HG03460 (cell line): ENCODE measurements at regions not wholly inside any gene's neighbourhood (a gene's known extent, or its start where the extent isn't known, plus 50 kb on each side); places are given as distances from the start of the nearest gene placed in this dataset.
"Not testable (repeated sequence)": the region's sequence is repeated elsewhere in the genome, so short reads cannot be mapped to it uniquely, and the experiment has no call there.

Experiments
- ATAC-seq: cut with Tn5 transposase; IDR thresholded peaks from one replicate; pipeline ENCODE4 v1.9.1; 2021; ENCODE audit not compliant: unreplicated experiment

- ATAC-seq, result no peak
Measured at GRCh38 chr6:77089776-77090175, 373.5 kb downstream of the HTR1B start.

- ATAC-seq, result not testable (repeated sequence)
Measured at GRCh38 chr6:77087794-77088318, 375.4 kb downstream of the HTR1B start.

- ATAC-seq, result no peak
Measured at GRCh38 chr6:77074037-77074713, 389.1 kb downstream of the HTR1B start.

- no peak for ATAC-seq
Measured at GRCh38 chr6:77073410-77073760, 389.9 kb downstream of the HTR1B start.

DNA sequence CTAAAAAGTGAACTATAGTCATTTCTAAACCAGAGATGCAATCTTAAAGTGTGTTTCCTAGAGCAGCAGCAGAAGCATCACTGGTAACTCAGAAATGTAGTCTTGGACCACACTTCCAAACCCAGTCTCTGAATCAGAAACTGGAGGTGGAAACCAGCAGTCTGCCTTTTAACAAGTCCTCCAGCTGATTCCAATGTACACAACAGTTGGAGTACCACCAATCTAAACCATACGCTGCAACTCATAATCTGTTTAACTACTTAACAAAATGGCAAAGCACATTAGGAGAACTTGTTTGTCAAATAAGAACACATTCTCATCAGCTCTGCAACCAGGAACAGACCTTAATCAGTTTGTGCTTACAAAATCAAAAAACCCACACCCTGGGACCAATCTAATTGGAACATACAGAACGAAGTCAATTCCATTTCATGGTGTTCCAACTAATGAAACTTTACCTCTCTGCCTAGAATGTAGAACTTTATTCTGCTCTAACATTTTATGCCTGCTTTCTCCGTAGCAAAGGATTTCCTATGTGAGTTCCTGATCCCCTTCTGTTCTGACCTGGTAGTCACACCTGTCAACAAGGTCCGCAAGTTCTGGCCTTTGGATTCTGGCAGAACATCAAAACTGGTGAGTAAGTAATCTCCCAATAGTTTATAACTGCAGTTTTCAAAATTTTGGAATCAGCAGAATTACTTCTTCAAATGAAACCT is 390.4 kb downstream of the HTR1B start:
- ATAC-seq, result no peak

DNA sequence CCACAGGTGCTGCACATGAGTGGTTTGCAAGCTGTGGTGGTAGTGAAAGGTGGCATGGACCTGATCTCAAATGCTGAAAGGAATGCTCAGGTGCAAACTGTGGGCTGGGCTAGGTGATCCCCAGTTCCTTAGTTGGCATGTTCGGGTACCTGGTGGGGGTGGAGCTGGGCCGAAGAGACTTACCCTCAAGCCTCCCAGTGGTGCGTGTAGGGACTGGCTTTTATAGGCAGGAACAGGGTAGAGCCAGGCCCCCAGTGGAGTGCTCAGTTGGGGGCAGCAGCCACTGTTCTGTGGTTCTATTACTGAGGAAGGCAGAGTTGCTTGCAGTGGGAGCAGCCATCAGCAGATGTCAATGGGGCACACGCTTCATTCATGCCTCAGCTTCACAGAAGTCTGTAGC is 399.8 kb downstream of the HTR1B start:
- no peak for ATAC-seq

DNA sequence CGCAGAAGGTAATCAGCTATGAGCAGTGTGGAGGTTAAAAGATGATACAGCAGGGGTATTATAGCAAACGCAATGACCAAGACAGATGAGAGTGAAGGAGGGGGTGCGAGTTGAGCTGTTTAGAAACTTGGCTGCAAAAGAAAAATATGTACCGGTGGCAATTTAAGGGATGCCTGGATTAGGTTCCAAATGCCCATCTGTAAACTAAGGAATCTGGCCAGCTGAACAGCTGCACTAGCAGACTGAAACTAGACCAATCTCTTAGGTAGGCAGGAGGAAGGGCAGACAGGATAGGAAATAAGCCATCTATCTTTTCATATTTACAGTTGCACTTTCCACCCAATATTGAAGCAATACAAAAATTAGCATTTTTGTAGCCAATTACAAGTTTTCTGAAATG is 407.6 kb downstream of the HTR1B start:
- no peak for ATAC-seq

DNA sequence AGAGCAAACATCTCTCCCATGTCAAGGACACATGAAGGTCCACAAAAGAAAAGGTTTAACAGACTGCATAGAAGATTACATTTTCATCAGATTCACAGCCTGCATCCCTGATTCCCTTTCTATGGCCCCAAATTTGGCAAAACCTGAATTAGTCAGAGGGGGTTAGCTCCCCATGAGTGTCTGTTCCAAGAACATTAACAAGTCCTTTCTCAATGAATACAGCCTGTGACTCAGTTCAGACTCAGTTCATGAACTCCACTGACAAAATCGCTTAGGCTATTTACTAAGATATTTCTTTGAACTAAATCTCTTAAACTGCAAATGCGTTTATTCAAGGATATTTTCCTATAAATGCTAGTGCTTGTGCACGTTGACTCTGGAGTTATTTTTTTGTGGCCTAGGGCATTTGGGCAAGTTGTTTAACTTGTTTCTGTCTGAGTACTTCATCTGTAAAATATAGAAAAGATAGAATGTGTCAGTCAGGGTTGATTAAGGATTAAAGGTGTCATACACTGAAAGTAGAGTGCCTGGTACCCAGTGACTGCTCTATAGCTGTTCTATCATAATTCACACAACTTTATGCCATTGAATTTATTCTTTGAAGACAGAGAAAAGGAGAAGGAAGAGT is 422.6 kb downstream of the HTR1B start:
- no peak for ATAC-seq

DNA sequence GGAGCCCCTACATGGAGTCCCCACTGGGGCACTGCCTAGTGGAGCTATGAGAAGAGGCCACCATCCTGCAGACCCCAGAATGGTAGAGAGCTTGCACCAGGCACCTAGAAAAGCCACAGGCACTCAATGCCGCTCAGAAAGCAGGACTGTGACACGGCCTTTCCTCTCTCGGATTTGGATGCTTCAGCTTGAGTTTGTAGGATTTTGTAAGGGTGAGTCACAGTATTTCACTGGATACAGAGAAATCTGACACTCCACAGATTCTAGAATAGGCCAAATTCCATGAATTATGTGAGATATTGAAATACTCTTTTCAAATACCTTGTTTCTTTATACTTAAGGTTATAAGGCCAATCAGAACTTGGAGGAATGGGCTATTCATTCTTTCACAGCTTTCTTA is 424.5 kb downstream of the HTR1B start:
- ATAC-seq, result no peak

- no peak for ATAC-seq
Measured at GRCh38 chr6:77037439-77037838, 425.9 kb downstream of the HTR1B start.

DNA sequence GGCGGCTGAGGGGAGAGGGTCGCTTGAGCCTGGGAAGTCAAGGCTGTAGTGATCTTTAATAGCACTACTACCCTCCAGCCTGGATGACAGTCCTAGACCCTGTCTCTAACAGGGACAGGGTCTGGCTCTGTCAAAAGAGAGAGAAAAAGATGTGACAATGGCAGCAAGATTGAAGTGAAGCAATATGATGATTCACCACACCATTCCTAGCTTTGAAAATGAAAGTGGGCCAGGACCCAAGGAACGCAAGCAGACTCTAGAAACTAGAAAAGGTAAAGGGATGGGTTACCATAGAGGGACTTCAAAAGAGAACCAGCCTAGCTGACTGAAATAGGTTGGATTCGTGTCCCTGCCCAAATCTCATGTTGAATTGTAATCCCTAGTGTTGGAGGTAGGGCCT is 426.9 kb downstream of the HTR1B start:
- ATAC-seq, result no peak

- no peak for ATAC-seq
Measured at GRCh38 chr6:77034161-77034560, 429.1 kb downstream of the HTR1B start.

DNA sequence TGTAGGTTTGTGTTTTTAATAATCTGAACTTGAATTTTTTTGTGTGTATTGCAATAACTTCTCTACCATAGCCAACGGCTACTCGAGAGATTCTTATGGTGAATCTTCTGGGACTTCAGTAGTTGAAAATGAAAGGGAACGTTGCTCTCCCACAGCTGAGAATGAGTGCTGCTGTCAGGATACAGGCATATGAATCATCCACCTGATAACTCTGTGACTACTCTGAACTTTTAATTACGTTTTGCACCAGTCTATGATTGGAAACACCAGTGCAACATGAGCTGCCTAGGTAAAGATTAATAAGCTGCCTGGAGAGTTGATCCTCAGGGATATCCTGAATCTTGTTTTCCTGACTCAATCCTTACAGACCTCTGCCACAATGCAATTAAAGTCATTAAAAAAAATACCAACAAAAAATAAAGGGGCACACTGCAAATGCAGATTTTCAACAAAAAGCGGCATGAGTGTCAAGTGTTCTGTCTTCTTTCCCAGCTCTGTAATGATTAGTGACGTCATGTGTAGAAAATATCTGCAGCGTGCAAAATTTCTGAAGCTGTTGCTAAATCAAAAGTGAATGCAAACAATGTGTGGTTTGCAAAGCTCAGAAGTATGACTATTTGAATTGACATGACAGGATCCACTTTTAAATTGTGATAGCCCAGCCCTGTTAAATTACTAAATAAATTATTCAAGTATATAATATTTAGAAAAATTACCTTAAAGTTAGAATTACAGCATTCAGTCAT is 432.2 kb downstream of the HTR1B start:
- no peak for ATAC-seq

- no peak for ATAC-seq
Measured at GRCh38 chr6:77026341-77026740, 436.9 kb downstream of the HTR1B start.

DNA sequence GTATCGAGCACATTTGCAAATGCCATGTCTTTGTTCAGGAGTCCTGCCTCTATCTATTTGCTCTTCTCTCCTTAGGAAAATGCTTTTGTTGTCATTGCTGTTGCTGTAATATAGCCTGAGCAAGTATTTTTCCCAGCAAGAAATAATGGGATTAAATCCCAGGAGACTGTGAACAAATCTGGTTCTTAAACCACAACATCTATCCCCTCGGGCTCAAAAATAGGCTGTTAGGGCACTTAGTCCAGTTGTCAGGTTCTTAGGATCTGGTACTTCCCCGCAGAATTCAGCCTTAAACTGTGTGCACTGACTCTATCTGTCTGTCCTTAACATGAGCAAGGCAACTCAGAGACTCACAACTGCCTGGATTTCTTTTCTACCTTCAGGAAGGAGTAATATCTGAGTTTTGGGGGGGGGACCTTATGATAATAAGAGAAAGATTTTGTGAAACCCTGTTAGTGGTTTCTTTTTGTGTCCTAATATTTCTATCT is 437.5 kb downstream of the HTR1B start:
- no peak for ATAC-seq

GRCh38 chr6:77021778-77022177 is 441.5 kb downstream of the HTR1B start:
- ATAC-seq, result no peak

DNA sequence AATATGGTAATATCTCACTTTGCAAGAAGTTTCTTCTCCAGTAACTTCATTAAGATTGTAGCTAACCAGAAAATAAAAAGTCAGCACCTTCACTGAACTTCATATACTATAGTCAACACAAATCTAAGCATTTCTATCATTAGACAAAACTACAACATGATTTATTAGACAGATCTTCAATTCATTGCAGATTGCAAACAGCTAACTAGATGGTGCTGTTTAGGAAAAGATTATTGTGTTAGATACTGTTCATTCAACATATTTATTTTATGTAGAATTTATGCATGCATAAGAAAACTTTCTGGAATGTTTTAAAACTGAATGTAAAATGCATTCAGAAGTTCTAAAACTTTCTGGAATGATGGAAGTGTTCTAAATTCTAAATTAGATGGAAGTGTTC is 442.1 kb downstream of the HTR1B start:
- ATAC-seq, result no peak

GRCh38 chr6:77019081-77019480 is 444.2 kb downstream of the HTR1B start:
- no peak for ATAC-seq

DNA sequence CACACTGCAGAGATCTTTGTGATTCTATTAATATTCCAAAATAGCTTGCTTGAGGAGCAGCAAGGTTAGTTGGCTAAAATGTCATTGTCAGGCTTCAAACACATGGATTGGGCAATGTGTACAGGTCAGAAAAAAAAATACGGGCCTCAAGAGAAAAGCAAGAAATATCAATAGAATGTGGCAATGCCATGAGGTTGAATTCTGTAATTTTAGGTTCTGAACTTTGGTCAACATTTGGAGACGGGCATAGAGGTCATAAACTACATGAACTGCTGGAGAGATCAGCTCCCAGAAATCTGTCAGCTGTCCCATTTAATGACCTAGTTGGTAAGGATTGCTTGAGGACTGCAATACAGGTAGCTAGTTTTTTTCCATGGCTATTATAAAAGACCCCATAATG is 445.8 kb downstream of the HTR1B start:
- ATAC-seq, result no peak

DNA sequence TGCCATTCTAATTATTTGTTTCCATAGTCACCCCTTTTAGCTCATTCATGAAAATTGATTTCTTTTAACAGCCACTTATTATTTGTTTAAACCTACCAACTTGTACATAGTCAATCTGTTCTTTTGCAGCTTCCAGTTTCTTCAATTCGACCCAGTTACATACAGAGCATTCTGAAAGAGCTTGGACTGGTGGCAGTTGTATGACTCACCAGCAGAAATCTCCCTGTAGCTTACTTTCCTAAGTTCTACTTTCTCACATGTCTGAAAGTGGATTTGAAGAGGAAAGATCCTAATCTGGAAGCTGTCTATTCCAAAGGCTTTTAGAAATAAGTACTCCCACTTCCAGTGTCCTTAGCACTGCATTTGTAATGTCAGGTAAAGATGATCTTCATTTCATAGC is 447.9 kb downstream of the HTR1B start:
- ATAC-seq, result no peak

GRCh38 chr6:77011929-77012545 is 451.3 kb downstream of the HTR1B start:
- no peak for ATAC-seq
